HG03159 (cell line): ENCODE measurements at regions not wholly inside any gene's neighbourhood (a gene's known extent, or its start where the extent isn't known, plus 50 kb on each side); places are given as distances from the start of the nearest gene placed in this dataset.
"Not testable (repeated sequence)": the region's sequence is repeated elsewhere in the genome, so short reads cannot be mapped to it uniquely, and the experiment has no call there.

Experiments
- ATAC-seq: cut with Tn5 transposase; IDR thresholded peaks from one replicate; pipeline ENCODE4 v1.9.1; 2021; ENCODE audit warnings: mild to moderate bottlenecking, moderate library complexity; ENCODE audit not compliant: unreplicated experiment

DNA sequence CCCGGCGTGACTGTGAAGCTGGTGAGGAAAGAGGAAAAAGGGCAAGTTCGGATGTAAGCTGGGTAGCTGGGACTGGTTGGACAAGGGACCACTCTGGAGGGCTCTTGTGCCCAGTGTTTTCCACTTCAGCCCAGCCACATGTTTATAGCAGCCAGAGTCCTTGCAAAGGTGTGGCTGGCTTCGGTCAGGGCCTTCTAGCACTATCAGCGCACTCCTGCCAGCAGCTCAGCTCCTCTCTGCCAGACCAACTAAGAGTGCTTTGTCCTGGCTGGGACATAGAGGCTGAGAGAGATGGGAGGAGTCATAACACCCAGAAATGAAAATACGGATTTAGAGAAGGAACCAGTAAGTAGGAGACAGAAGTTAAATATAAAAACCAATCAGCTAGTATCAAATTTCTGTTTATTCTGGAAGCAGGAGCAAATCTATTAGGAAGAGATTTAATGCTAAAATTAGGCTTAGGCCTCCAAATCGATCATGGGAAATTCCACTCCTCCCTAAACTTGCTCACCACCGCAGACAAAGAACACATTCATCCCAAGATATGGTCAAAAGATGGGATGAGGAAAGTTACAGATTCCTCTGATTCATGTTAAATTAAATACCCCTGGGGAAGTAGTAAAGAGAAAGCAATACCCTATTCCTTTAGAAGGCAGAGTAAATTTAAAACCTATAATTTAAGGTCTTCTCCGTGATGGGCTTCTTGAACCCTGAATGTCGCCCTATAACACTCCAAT, 135.0 kb downstream of the RALA start:
- no peak for ATAC-seq

DNA sequence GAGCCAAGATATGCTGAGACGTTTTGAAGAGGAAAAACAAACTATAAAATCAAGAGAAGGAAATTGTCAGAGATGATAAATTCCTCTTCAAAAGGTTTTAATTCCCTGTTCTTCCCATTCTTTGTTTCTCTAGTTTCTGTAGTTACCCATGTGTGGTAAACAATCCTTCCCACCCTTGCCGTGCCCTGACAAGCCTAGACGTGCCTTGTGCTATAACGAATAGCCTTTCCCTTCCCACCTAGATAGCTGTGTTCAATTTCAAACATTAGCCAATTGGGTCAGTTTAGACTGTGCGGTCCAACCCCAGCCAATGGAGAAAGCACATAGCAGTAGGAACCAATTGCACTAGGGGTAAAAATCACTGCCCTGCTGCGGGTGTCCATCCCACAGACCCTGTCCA, 138.1 kb downstream of the RALA start:
- no peak for ATAC-seq

DNA sequence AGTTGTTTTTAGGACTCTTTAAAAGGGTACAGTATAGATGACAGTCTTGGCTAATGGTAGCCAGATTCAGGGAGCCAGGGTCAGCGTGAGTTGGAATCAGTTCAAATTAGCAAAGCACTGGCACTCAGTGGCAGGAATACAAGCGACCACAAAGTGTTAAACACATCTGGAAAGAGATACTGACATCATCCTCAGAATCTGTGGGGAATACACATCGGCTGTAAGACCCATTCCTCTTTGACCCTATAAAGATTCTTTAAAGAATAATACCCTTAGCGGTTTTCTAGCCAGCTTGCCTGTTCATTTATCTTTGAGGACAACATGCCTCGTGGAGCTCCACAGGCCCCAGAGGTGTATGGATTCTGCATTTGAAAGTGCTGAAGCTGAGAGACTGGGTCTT, 139.1 kb downstream of the RALA start:
- ATAC-seq, result not testable (repeated sequence)

DNA sequence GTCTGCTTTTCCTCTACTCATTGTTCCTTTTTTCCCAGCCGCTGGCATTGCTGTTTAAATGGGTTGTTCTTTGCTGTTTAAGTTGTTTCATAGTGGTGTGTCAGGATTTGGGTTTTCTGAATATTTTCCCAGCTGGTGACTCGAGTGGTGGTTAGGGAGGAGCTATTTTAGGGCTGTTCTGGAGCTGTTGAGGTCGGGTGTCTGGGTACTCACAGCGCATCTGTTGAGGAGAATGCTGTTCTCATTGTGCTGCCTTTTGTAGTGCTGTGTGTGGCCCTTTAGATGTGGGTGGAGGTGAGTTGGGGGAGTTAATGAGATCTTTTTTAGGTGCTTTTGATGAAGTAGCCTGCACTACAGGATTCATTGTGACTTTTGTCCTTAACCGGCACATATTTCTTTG, 139.5 kb downstream of the RALA start:
- not testable (repeated sequence) for ATAC-seq

DNA sequence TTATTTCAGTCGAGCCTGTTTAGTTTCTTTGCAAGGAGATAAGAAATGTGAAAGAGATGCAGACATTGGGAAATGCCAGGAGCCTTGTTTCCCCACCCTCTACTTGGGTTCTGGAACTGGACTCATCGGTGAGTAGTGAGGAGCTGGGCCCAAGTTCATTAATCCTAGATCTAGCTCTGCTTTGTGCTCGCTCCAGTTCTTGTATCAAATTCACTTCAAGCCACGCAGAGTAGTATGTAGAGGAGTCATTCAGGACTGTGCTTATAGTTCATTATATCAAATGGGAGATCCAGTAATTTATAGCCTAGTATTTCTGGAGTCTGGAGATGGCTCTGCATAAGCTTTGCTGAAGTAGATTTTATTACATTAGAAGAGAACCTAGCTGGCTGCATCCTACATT, 142.5 kb downstream of the RALA start:
- not testable (repeated sequence) for ATAC-seq

DNA sequence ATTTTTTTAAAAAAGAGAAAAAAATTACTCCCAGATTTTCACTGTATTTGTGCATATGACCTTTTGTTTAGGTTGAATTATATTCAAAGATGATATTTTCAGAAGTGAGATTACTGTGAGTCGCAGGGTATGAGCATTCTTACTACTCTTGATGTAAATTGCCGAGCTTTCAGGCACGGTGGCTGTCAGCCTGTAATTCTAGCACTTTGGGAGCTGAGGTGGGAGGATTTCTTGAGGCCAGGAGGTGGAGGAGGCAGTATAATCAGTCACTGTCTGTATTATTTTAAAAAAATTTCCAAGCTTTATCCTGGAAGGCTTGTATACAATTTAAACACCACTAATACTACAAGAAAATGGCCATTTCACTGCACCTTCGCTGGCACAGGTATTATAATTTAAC, 145.1 kb downstream of the RALA start:
- not testable (repeated sequence) for ATAC-seq

DNA sequence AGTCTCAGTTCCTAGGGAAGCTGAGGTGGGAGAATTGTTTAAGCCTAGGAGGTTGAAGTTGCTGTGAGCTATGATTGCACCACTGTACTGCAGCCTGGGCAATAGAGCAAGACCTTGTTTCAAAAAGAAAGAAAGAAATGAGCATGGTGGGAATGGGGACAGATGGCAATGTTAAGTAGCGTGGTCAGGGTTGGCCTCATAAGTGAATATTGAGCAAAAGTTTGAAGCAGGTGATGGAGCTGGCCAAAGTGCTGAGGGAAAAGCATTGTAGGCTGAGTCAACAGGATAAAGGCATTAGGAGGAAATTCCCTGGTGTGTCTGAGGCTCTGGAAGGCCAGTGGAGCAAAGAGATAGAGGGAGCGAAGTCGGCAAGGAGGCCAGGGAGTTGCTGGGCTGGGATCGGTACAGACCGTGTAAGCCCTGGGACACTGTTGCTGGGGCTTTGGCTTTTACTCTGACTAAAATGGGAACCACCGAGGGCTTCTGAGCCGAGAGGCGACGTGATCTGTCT, 151.0 kb downstream of the RALA start:
- not testable (repeated sequence) for ATAC-seq

DNA sequence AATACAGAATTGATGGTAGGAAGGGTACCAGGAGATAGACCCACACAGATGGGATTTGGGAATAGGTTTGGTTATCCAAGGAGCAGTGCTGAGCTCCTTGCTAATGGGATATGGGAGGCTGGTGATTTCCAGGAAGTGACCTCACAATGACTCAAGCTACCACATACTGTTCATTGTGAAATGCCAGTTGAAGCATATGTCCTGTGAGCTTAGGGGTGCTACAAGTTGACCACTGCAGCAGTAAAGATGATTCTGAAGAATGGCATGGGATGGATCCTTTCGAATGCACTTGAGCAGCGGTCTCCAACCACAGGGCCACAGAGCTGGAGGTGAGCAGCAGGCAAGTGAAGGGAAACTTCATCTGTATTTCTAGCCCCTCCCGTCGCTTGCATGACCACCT, 158.2 kb downstream of the RALA start:
- not testable (repeated sequence) for ATAC-seq

DNA sequence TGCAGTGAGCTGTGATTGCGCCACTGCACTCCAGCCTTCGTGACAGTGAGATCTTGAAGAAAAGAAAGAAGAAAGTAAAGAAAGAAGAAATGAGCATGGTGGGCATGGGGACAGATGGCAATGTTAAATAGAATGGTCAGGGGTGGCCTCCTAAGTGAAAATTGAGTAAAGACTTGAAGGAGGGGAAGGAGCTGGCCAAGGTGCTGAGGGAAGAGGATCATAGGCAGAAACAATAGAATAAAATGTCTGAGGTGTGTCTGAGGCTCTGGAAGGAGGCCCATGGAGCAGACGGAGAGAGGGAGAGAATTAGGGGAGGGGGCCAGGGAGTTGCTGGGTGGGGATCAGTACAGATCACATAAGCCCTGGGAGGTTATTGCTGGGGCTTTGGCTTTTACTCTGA, 163.1 kb downstream of the RALA start:
- not testable (repeated sequence) for ATAC-seq

DNA sequence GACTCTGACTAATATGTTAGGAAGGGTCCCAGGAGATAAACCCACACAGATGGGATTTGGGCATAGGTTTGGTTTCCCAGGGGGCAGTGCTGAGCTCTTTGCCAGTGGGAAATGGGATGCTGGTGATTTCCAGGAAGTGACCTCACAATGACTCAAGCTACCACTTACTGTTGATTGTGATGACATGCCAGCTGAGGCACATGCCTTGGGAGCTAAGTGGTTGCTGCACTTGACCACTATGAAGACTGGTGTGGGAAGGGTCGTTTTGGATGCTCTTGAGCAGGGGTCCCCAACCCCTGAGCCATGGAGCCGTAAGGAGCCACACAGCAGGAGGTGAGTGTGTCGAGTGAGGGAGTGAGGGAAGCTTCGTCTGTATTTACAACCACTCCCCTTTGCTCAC, 159.0 kb upstream of the CDK13 start:
- not testable (repeated sequence) for ATAC-seq

DNA sequence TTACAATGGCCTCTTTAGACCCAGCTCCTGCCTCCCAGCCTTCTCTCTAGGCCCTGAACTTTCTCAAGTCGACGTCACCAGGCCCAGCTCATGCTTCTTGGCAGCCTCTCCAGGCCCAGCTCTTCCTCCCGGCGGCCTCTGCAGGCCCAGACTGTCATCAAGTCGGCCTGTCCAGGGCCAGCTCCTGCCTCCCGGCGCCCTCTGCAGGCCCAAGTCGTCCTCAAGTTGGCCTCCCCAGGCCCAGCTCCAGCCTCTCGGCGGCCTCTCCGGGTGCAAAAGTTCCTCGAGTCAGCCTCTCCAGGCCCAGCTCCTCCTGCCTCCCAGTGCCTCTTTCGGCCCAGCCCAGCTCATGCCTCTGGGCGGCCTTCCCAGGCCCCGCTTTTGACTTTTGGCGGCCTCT, 158.1 kb upstream of the CDK13 start:
- ATAC-seq, result not testable (repeated sequence)

DNA sequence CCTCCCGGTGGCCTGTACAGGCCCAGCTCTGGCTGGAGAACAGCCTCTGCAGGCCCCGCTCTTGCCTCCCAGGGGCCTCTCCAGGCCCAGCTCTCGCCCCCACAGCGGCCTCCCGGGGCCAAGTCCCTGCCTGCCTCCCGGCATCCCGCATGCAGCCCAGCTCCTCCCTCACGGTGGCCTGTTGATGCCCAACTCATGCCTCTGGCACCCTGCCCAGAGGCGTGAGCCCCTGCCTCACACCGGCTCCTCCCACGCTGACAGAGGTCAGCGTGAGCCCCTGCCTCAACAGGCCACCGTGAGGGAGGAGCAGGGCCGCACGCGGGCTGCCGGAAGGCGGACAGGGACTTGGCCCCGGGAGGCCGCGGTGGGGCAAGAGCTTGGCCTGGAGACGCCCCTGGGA, 157.0 kb upstream of the CDK13 start:
- ATAC-seq, result not testable (repeated sequence)

DNA sequence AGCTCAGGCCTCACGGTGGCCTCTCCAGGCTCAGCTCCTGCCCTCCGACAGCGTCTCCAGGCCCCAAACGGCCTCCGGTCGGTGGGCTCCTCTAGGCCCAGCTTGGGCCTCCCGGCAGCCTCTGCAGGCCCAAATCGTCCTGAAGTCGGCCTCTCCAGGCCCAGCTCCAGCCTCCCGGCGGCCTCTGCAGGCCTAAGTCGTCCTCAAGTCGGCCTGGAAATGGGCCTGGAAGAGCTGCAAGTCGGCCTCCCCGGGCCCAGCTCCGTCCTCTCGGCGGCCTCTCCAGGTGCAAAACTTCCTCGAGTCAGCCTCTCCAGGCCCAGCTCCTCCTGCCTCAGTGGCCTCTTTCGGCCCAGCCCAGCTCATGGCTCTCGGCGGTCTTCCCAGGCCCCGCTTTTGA, 156.2 kb upstream of the CDK13 start:
- not testable (repeated sequence) for ATAC-seq

DNA sequence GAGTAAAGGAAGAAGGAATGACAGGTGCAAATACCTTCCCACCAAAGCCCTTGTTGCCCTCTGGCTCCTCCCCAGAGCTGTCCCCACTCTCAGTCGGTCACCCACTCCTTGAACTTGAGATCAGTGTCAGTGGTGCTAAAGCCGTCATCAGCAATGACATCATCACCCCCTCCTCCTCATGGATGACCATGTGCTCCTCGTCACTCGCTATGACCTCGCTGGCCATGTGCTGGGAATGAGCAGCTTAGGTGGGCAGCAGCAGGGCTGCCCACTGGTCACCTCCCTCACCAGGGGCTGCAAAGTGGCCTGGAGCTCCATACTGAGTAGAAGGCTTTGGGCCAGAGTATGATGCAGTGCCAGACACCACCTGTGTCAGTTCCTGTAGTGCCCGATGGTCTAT, 153.1 kb upstream of the CDK13 start:
- not testable (repeated sequence) for ATAC-seq

DNA sequence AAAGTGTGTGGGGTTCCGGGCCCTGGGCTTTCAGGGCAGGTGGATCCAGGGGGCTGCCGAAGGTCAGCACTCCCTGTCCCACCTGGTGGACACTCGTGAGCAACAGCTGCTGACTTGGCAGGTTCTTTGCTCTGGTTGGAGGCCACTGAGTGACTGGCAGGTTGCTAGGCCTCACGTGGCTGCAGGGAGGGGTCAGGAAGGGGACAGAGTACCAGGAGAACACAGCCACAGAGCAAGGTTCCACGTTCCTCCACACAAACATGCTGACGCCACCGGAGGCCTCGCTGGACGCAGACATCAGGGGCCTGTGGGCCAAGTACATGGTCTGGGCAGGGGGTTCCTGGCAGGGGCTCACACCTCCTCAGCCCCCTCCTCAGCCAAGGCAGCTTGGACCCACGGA, 152.0 kb upstream of the CDK13 start:
- not testable (repeated sequence) for ATAC-seq

DNA sequence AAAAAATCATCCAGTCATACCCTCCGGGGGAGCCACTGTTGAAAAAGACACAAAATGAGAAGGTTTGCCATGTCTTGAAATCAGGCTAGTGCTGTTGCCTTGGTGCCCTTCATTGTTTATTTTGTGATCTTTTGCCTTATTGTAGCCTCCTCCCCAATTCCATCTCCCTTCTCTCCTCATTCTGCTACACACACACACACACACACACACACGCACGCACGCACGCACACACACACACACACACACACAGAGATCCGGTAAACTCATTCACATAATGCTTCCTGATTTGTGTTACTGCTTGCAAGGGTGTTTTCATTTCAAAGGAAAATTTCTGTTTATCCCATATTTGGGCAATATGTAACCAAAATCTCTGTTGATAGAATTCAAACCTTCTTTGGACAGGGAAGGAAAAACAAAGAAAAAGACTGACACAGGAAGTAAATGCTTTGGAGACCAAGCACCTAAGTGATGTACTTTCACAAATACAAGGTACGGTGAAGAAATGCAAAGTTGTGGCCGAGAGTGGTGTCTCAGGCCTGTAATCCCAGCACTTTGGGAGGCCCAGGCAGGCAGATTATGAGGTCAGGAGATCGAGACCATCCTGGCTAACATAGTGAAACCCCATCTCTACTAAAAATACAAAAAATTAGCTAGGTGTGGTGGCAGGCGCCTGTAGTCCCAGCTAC, 141.1 kb upstream of the CDK13 start:
- ATAC-seq, result no peak

DNA sequence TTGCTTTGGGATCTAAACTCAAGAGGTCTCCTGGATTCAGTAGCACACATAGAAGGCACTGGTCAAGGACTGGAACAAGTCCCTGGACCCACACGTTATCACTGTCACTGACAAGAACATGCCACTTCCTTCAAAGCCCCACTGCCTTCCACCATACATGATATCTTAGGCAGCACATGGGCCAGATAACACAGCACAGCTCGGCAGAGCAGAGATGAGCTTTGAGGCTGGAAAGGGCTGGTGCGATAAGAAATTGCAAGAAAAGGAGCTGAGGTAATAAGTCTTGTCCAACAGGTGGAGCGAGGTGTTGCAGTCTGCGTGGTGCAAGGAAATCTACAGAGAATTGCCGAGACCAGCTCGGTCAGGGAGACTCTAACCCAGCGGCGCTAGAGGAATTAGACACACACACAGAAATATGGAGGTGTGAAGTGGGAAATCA, 139.8 kb upstream of the CDK13 start:
- ATAC-seq, result no peak

DNA sequence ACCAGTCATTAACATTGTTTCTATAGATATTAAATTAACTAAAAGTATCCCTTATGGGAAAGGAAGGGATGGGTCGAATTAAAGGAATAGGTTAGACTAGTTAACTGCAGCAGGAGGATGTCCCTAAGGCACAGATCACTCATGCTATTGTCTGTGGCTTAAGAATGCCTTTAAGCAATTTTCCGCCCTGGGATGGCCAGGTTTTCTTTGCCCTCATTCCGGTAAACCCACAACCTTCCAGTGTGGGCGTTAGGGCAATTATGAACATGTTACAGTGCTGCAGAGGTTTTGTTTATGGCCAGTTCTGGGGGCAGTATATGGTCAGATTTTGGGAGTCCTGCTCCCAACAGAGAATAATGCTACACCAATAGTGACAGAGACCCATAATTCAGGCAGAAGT, 139.3 kb upstream of the CDK13 start:
- no peak for ATAC-seq

DNA sequence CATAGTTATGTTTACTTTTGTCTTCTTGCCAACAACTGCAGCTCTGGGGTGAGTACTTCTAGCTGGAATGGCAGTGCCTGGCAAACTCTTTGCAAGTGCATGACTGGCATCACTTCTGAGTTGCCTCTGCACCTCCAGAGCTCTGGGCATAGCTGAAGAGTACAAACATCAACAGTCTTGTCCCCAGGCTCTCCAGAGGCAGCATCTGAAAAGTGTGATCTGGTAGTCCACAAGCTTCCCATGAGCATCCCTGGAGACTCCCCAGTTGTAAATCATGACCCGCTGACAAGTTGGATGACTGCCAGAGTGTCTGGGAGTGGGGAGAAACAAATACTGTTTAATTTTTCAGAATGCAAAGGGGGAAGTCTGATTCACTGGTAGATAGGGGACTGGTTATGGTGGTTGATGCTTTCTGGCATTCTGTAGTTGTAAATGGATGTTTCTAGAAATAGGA, 138.9 kb upstream of the CDK13 start:
- no peak for ATAC-seq

DNA sequence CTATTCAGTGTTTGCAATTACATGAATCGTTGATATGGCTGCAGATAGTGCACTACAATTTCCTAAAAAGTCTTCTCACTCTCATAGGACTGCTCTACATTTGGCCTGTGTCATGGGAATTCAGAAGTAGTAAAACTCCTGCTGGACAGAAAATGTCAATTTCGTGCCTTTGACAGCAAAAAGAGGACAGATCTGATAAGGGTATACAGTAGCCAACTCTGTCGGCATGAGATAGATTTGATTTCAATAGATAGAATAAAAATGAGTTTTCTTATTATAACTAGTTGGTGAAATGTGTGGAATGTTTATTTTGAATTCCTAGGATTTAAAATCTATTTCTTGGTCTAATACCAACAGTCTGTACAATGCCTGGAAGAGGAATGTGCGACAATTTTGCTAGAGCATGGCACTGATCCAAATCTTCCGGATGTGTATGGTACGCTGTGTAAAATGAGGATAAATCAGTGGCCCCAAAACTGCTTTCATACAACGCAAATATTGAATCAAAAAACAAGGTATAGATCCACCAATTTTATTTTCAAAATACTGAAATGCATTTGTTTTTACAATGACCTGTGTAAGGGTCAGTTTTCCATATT, 133.5 kb upstream of the CDK13 start:
- no peak for ATAC-seq

DNA sequence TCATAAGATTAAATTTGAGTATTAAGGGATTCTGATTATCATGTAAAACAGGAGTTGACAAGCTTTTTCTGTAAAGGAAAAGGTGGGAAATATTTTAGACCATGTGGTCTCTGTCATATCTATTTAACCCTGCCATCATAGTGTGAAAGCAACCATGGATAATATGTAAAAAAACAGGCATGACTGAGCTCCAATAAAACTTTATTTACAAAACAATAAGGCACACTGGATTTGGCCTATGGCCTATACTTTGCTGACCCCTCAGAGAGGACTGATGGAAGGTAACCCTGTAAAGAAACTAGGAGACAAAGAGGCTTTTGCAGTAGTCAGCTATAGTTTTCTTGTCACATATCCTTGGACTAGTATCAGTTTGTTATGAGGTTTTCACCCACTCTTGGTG, 130.5 kb upstream of the CDK13 start:
- no peak for ATAC-seq
